Fibroblast of mammary gland (primary cell): ENCODE measurements at regions not wholly inside any gene's neighbourhood (a gene's known extent, or its start where the extent isn't known, plus 50 kb on each side); places are given as distances from the start of the nearest gene placed in this dataset.

Source experiments
- DNase-seq: peaks from one replicate; pipeline ENCODE4 v3.0.0-alpha.2; 2010; ENCODE audit warnings: low read depth
- H3K4me3 ChIP-seq: 2 replicates; pipeline ENCODE4 v1.5.1; 2011; ENCODE audit warnings: low read depth, mild to moderate bottlenecking, low read length, moderate library complexity; ENCODE audit not compliant: control insufficient read depth
- CTCF ChIP-seq: conservative IDR thresholded peaks from 2 replicates; pipeline ENCODE4 v1.5.1; 2011; ENCODE audit warnings: low read depth, low read length, inconsistent platforms; ENCODE audit not compliant: control insufficient read depth, insufficient read depth

GRCh38 chr15:37165395-37165794 lies 65.0 kb upstream of the MEIS2 start:
- no peak for TF ChIP-seq CTCF
- no peak for DNase-seq
- no peak overlapping the region for H3K4me3 ChIP-seq

GRCh38 chr15:37166402-37166801 lies 66.1 kb upstream of the MEIS2 start:
- DNase-seq = no peak
- TF ChIP-seq CTCF = no peak
- H3K4me3 ChIP-seq = no peak overlapping the region

- no peak overlapping the region for H3K4me3 ChIP-seq
- no peak for DNase-seq
- TF ChIP-seq CTCF = no peak
Measured at GRCh38 chr15:37181339-37181738, 81.0 kb upstream of the MEIS2 start.

GRCh38 chr15:37199545-37199944 lies 99.2 kb upstream of the MEIS2 start:
- TF ChIP-seq CTCF = no peak
- no peak overlapping the region for H3K4me3 ChIP-seq
- DNase-seq = no peak

GRCh38 chr15:37203050-37203449 lies 102.7 kb upstream of the MEIS2 start:
- no peak overlapping the region for H3K4me3 ChIP-seq
- TF ChIP-seq CTCF = no peak
- DNase-seq = no peak

- DNase-seq = peak; percentile 21
- peak; percentile 15 for TF ChIP-seq CTCF
Measured at GRCh38 chr15:37204692-37205091, 104.3 kb upstream of the MEIS2 start.

GRCh38 chr15:37206690-37207089 lies 106.3 kb upstream of the MEIS2 start:
- no peak for TF ChIP-seq CTCF
- no peak for DNase-seq
- H3K4me3 ChIP-seq = no peak overlapping the region

More at GRCh38 chr15:37204692-37205091, 104.3 kb upstream of the MEIS2 start:
- H3K4me3 ChIP-seq = no peak overlapping the region
